NCI-H524 (cell line): ENCODE measurements at regions not wholly inside any gene's neighbourhood (a gene's known extent, or its start where the extent isn't known, plus 50 kb on each side); places are given as distances from the start of the nearest gene placed in this dataset.

Experiments
- DNase-seq, 2 experiments: peaks; one replicate each; lab custom pipeline; 2025; lab: John Stamatoyannopoulos, UW

GRCh38 chr3:163951397-163951987 lies 1126.8 kb downstream of the SI start:
- peak in 1 of 2 experiments; percentile 13 for DNase-seq

DNA sequence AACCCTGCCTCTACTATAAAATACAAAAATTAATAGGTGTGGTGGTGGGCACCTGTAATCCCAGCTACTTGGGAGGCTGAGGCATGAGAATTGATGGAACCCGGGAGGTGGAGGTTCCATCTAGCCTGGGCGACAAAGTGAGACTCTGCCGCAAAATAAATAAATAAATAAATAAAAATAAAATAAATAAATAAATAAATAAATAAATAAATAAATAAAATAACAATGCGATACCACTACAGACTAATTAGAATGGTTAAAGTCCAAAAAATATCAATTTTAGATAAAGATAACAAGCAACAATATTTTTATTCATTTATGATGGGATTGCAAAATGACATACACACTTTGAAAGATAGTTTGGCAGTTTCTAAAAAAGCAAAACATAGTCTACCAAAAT lies 1131.5 kb downstream of the SI start:
- DNase-seq: no peak

GRCh38 chr3:163943664-163944063 lies 1134.6 kb downstream of the SI start:
- no peak for DNase-seq

DNA sequence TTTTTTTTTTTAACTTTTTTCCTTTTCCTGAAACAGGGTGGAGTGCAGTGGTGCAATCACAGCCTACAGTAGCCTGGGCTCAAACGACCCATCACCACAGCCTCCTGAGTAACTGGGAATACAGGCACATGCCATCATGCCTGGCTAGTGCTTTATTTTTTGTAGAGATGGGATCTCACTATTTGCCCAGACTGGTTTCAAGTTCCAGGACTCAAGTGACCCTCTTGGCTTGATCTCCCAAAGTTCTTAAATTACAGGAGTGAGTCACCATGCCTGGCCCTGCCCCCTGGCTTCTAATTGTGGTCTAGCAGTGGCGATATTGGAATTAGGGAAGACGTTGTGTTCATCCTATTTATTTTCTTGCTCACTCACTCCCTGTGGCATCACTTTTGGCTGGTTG lies 1138.4 kb downstream of the SI start:
- DNase-seq: peak in 1 of 2 experiments; percentile 21

DNA sequence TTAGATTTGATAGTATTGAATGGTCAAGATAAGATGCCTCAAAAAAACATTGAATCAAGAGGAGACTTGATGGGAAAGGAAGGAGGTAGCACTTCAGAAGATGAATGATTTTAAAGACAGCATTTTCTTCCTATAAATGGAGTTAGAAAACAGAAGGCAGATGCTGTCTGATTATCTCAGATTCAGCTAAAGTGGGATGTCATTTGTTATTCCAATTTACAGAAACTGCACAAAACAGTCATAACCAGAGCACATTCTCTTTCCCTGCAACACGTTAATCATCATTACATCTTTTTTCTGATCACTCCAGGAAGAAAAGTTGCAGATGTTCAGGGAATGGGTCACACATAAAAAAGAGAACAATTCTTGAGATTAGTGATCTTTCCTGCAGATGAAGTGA lies 1141.8 kb downstream of the SI start:
- no peak for DNase-seq

GRCh38 chr3:163935411-163935810 lies 1142.9 kb downstream of the SI start:
- no peak for DNase-seq

DNA sequence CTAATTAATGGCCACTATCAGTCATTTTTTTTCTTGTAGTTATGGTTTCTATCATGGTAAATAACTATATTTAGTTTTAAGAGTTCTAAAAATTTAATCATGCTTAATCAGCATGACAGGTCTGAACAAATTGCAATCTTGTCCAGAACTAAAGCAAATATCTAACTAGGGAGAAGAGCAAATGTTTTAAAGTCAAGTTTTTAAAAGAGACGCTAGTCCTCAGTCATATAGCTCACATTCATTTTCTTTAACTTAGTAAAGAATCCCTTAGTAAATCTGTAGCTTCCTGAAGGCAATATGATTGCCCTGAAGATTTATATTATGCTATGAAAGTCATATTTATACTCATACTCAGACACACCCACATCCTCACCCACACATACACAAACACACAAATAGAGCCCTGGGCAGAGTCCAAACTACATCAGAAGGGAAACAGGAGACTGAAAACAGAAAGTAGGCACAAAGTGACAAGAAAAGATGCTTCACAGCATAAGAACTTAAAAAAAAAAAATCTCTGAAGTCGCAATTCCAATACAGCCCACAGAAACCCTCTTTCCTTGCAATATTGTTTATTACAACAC lies 1149.1 kb downstream of the SI start:
- no peak for DNase-seq

DNA sequence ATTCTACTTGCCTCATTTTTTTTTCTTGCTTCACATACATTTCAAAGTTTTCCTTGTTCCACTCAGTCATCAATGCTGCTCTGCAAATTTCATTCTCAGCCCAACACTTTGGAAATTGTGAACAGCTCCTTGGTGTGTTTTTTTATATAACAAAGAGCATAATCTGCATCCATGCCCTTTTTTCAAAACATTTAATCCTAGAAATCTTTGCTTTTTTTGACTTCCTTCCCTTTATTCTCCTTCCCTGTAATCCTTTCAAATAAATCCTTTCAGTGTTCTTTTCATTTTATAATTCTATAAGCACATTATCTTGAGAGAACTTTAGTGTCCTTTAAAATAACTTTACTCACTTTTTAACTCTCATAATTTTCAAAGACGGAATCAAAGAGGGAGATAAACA lies 1150.8 kb downstream of the SI start:
- DNase-seq: no peak

- no peak for DNase-seq
Observed at GRCh38 chr3:163924600-163924999, 1153.7 kb downstream of the SI start.

- no peak for DNase-seq
Observed at GRCh38 chr3:163919154-163919553, 1159.1 kb downstream of the SI start.

DNA sequence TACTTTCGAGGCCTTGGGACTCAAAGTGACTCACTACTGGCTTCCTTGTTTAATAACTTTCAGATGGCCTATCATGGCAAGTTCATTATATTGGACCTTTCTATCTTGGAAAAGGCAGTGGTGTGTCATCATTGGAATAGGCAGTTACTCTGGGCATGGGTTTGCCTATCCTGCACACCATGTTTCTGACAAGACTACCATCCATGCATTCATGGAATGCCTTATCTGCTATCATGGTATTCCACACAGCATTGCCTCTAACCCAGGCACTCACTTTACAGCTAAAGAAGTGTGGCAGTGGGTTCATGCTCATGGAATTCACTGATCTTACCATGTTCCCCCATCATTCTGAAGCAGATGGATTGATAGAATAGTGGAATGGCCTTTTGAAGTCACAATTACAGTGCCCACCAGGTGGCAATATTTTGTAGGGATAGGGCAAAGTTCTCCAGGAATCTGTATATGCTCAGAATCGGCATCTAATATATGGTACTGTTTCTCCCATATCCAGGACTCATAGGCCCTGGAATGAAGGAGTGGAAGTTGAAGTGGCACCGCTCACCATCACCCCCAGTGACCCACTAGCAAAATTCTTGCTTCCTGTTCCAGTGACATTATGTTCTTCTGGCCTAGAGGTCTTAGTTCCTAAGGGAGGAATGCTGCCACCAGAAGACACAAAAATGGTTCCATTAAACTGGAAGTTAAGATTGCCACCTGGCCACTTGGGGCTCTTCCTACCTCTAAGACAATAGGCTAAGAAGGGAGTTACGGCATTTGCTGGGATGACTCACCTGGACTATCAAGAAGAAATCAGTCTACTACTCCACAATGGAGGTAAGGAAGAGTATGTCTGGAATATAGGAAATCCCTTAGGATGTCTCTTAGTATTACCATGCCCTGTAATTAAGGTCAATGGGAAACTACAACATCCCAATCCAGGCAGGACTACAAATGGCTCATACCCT lies 1161.4 kb downstream of the SI start:
- peak; percentile 31 to 64 for DNase-seq

DNA sequence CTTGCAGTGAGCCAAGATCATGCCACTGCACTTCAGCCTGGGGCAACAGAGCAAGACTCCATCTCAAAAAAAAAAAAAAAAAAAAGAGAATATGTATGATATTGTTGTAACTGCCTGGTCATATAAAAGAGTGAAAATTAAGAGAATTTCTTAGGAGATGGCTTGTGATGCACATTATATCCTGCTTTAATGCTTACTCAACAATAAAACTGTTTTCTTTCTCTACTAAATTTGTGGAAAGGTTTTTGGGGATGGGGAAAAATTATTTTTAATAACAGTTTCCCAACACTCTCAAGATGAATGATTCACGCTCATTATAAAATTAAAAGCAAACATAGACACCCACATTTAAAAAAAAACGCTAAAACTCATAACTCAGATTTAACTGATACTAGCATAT lies 1163.0 kb downstream of the SI start:
- no peak for DNase-seq

DNA sequence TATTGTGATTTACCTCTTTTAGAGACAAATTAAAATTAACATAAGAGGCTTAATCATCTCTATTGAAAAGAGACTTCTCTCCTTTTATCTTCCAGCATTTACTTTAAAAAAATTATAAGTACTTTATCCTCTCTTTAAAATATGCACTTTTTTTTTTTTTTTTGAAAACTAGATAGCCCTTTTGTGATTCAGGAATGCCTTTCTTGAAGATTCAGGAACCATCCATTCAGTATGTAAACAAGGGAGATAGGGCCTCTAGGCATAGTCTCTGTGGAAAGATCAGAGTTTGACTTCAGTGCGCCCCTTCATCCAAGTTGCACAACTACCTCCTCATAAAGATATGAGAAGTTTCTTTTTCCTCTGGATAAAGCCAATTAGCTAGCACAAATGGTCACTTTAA lies 1163.7 kb downstream of the SI start:
- no peak for DNase-seq

DNA sequence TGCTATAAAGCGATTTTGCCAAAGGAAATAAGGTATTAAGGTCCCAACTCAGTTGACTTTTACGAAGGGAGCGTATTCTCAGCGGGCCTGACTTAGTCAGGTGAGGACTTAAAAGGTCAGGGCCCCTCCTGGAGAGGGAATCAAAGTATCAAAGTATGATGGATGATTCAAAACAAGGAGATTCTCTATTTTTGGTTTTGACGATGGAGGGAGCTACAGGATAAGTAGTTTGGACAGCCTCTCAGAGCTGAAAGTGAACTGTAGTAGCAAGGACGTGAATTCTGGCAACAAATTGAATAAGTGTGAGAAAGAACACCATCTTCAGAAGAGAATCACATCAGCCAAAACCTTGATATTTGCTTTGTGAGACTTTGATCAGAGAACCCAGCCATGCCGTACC lies 1186.5 kb downstream of the SI start:
- DNase-seq: no peak

GRCh38 chr3:163890661-163891060 lies 1187.6 kb downstream of the SI start:
- no peak for DNase-seq

DNA sequence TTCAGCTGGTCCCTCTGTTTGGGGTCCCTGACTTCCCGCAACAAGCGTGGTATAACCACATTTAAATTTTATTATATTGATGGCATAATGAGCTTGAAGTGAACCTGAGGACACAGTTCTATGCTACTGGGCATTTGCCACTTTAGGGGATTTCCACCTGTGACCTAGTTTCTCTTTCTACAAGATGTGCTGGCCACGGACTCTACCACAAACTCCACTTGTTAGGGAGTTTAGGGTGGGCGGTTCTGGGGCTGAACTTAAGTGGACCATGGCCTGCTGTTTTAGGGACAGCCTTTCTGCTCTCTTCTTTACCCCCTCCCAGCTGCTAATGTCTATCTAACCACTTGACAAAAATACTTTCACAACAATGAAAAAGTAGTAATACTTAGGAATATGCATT lies 1199.1 kb downstream of the SI start:
- no peak for DNase-seq

DNA sequence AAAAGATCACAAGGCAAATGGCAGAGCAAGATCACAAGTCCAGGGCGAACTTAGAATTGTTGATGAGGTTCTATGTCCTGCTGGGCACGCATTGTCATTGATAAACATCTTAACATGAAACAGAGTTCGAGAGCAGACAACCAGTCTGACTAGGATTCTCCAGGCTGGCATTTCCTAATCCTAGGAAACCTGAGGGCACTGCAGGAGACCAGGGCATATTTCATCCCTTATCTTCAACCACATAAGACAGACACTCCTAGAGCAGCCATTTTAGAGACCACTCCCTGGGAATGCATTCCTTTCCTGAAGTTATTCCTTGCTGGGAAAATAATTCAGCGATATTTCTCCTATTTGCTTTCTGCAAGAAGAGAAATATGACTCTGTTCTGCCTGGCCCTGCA lies 1199.9 kb downstream of the SI start:
- peak in 1 of 2 experiments; percentile 17 for DNase-seq

DNA sequence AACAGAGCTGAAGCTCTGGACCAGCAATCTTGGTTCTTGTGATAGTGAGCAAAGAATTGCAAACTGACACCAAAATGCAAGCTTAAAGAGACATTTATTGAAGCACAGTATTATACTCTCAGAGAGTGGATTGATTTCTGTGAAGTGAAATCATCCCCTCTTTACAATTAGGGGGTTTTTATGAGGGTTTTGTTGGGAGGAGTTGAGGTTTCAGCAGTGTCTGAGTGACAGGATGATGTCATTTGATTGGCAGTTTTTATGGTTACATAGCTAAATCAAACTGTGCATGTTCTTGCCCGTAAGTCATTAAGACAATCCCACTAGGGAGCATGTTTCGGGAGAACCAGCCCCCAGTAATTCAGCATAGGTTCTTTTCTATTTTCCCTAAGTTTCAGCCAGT lies 1200.5 kb downstream of the SI start:
- no peak for DNase-seq

GRCh38 chr3:163863146-163863545 lies 1215.2 kb downstream of the SI start:
- no peak for DNase-seq

DNA sequence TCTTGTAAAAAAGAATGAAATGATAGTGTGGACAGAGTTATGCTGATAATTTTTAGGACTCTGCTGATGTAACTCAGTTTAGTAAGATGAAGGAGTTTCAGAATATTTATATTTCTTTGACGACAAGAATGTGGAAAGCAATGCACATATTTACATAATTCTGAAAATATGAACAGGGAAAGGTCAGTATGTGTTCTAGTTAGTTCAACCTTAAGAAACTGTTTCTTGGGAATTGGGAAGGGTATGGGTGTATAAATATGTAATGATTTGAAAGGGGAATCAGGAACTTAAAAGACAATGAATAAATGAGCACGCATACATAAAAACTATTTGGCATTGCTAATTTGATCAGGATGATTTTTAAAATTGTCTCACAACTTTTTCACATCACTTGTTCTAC lies 1226.1 kb downstream of the SI start:
- no peak for DNase-seq

DNA sequence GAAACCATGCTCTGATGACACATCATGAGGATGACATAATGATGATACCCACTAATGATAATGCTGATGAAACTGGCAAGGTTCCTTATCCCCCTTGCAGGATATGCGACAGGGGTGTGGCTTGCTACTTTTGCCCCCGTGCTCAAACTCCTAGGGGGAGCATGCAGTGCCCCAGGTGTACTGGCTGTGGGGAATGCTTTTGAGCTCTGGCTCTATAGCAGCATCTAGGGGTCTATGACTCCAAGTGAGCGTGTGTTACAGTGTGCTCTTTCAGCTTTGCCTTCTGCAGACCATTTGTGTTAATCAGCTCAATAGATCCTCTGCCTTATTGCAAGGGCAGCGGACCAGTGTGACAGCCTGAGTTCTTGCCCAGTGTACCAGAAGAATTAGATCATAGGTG lies 1239.5 kb downstream of the SI start:
- peak in 1 of 2 experiments; percentile 14 for DNase-seq

- DNase-seq: no peak
Observed at GRCh38 chr3:163832547-163832946, 1245.7 kb downstream of the SI start.

DNA sequence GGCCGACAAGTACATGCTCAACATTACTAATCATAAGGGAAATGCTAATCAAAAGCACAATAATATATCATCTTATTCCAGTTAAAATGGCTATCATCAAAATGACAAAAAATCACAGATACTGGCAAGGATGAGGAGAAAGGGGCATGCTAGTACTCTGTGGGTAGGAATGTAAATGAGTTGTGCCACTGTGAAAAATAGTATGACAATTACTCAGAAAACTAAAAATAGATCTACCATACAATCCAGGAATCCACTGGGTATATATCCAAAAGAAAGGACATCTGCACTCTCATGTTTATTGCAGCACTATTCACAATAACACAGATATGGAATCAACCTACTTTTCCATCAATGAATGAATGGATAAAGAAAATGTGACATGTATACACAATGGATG lies 1256.5 kb downstream of the SI start:
- DNase-seq: no peak
